ENCODE measurements at regions not wholly inside any gene's neighbourhood (a gene's known extent, or its start where the extent isn't known, plus 50 kb on each side); places are given as distances from the start of the nearest gene placed in this dataset.

DNA sequence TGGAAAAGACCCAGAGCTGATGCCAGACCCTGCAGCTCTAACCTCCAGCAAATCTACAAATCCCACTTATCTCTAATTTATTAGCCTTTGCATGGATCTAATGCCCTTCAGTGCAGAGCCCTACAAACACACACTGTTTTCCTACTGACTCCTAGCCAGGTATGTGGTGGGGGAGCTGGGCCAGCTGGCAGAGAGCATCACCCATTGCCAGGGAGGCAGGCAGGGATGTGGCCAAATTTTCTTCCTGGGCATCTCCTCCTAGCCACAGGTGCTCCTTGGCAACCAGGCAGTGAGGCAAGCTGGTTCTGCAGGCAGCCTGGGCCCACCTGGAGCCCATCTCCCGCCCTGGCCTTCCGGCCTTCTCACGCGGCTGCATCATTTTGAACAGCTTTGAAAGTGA is 55.9 kb upstream of the EMX2 start:
- TF ChIP-seq, protein P1, sequence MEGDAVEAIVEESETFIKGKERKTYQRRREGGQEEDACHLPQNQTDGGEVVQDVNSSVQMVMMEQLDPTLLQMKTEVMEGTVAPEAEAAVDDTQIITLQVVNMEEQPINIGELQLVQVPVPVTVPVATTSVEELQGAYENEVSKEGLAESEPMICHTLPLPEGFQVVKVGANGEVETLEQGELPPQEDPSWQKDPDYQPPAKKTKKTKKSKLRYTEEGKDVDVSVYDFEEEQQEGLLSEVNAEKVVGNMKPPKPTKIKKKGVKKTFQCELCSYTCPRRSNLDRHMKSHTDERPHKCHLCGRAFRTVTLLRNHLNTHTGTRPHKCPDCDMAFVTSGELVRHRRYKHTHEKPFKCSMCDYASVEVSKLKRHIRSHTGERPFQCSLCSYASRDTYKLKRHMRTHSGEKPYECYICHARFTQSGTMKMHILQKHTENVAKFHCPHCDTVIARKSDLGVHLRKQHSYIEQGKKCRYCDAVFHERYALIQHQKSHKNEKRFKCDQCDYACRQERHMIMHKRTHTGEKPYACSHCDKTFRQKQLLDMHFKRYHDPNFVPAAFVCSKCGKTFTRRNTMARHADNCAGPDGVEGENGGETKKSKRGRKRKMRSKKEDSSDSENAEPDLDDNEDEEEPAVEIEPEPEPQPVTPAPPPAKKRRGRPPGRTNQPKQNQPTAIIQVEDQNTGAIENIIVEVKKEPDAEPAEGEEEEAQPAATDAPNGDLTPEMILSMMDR (IDR thresholded peaks at IDR 0.05) = no peak
- TF ChIP-seq POLR2A (IDR thresholded peaks at IDR 0.05) = no peak
